SU-DHL-6 (cell line): ENCODE measurements at regions not wholly inside any gene's neighbourhood (a gene's known extent, or its start where the extent isn't known, plus 50 kb on each side); places are given as distances from the start of the nearest gene placed in this dataset.

Experiments used
- CTCF ChIP-seq: fragments of 200-600 bp; sonication (generic); IDR thresholded peaks from one replicate; pipeline ENCODE4 v1.5.1; 2017; ENCODE audit warnings: antibody characterized with exemption, mild to moderate bottlenecking, low read length, moderate library complexity; ENCODE audit not compliant: insufficient read depth, poor library complexity, severe bottlenecking
- EZH2phosphoT487 ChIP-seq: fragments of 200-600 bp; sonication (generic), shearing (Covaris generic); conservative IDR thresholded peaks from 2 replicates; pipeline ENCODE4 v1.6.1; 2018; ENCODE audit warnings: mild to moderate bottlenecking, antibody characterized with exemption, low read length, moderate library complexity, mixed read lengths

DNA sequence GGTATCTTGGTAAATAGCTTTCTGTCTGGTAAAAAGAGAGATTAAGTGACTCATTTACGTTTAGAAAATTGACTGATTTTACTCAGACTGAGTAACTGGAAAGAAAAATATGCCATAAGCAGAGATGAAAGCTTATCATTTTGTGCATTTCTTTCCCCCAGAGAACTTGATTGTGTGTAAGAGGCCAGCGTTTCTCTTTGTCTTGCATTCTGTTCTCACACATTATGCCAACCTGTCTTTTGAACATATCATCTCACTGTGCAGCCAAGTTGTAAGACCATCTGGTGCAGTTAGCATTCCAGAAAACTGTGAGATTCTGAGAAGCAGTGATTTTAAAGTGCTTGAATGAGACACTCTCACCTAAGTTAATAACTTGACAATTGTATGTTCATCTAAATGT is 651.3 kb downstream of the TECRL start:
- TF ChIP-seq CTCF (no peak), EZH2phosphoT487 (no peak)
